GM12874 (cell line): ENCODE measurements at regions not wholly inside any gene's neighbourhood (a gene's known extent, or its start where the extent isn't known, plus 50 kb on each side); places are given as distances from the start of the nearest gene placed in this dataset.

Experiments
- TF ChIP-seq, protein P1 (sequence below): IDR thresholded peaks from 2 replicates; pipeline ENCODE4 v1.5.1; 2011; ENCODE audit warnings: low read depth, mild to moderate bottlenecking, control low read depth, low read length, moderate library complexity; ENCODE audit not compliant: insufficient read depth

DNA sequence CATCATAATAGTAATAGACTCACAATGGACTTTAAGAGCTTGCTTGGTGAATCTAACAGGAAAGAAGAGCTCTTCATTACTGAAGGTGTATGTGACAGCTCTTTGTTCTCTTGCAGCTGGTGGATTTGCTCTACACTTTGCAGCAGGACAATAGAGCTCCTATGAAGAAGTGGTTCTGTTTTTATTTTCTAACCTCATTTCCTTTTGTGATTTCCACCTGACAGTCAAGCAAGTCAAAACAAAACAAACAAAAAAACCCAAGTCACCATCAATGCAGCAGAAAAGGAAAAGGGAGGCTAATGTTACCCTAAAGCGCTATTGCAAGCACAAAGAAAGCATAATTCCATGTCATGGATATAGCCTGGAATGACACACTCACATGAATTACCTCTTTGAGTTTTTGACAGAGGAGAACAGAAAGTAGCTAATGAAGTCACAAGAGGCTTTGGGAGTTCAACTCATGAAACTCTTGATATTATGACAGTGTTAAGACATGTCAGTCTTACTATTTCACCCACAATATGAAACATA, 1188.1 kb downstream of the EPHA7 start:
- TF ChIP-seq, protein P1, sequence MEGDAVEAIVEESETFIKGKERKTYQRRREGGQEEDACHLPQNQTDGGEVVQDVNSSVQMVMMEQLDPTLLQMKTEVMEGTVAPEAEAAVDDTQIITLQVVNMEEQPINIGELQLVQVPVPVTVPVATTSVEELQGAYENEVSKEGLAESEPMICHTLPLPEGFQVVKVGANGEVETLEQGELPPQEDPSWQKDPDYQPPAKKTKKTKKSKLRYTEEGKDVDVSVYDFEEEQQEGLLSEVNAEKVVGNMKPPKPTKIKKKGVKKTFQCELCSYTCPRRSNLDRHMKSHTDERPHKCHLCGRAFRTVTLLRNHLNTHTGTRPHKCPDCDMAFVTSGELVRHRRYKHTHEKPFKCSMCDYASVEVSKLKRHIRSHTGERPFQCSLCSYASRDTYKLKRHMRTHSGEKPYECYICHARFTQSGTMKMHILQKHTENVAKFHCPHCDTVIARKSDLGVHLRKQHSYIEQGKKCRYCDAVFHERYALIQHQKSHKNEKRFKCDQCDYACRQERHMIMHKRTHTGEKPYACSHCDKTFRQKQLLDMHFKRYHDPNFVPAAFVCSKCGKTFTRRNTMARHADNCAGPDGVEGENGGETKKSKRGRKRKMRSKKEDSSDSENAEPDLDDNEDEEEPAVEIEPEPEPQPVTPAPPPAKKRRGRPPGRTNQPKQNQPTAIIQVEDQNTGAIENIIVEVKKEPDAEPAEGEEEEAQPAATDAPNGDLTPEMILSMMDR = no peak

DNA sequence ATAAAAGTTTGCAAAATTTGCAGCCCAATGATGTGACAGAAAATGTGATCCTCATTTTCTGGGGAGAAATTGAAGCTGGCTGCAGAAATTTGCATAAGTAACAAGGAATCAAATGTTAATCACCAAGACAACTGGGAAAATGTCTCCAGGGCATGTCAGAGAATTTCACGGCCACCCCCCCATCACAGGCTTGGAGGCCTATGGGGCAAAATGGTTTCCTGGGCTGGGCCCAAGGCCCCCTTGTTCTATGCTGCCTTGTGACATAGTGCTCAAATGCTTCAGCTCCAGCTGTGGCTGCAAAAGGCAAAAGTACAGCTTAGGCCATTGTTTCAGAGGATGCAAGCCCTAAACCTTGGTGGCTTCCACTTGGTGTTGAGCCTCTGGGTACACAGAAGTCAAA, 1202.6 kb downstream of the EPHA7 start:
- TF ChIP-seq, protein P1 = no peak

DNA sequence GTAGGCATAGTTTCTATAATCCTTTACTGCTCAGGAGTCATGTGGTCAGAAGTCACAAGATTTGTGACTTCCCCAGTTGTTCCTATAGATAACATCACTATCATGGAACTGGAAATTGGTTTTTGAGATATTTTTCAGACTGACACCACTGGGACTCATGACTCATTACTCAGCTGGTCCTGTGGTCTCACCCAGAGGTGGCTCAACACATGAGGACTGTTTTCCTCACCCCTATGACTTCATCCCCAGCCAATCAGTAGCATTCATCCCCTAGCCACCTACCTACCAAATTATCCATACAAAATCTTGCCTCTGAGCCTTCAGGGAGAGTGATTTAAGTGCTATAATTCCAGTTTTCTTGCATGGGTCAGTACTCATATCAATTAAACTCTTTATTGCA, 1217.7 kb downstream of the EPHA7 start:
- TF ChIP-seq, protein P1 = no peak

DNA sequence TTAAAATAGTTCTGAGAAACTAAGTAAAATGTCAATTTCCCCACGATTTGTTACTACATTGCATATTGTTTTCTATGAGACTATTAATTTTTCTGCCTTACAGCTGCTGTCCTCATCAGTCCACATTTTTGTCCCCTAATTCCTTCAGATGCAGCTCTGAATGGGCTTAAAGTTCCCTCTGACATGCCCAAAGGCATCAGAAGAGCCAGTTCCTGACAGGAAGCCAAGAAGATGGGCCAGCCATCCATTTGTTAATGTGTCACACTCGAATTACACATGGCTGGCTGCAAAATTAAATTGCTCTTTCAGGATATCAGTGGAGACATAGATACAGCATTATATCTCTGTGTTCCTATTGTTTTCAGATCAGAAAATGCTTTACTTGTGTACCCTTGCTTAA, 1223.0 kb downstream of the EPHA7 start:
- TF ChIP-seq, protein P1 = no peak

DNA sequence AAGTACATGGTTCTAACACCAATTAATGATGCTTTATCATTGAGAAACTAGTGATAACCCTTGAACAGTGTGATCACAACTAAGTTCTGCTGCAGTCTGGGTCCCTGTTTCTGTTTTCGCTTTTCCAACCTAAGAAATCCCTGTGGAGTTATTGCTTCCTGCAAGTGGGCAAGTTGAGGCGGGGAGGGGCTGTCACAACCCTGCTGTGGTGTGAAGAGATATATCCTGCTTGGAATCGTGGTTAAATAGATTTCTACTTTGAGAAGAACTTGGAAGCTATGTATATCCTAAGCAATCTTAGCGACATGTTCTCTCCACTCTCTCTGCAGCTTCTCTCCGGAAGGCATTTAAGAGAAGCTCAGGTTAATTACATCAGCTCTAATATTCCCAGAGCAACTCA, 1223.6 kb downstream of the EPHA7 start:
- TF ChIP-seq, protein P1 = no peak

DNA sequence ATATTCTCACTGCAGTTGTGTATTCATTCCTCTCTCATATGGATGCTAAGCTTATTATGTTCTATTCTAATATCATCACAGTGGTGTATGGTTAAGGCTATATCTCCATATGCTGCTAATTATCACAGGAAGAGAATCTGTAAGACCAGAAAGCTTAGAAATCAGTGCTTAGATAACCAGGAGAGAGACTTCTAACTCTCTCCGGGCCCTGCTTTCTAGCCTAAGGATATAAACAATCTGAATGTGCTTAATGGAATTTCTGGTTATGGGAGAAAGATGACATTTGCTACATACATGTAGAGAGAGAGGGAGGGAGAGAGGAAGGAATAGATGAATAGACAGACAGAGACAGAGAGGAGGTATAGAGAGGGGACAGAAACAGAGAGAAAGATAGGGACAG, 1231.3 kb downstream of the EPHA7 start:
- TF ChIP-seq, protein P1 = no peak

DNA sequence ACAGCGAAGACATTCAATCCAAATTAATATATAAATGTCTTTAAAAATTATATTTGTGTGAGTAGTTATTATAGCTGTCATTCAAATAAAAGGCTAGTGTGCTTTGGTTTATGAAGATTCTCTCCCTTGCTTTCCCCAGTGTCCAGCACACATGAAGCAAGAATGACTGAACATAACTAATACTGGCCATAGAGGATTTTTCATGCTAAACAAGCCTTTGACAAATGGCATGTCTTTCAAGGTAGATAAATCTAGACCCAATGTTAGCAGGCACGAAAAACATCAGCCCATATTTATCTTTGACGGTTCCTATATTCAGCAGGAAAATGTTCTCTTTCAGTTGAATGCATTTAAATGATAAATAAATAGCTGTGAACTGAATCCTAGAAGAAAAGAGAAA, 1234.4 kb downstream of the EPHA7 start:
- TF ChIP-seq, protein P1 = no peak
